ENCODE measurements at regions not wholly inside any gene's neighbourhood (a gene's known extent, or its start where the extent isn't known, plus 50 kb on each side); places are given as distances from the start of the nearest gene placed in this dataset.

GRCh38 chr13:54357284-54357933 lies 1328.8 kb downstream of the OLFM4 start:
- TF ChIP-seq CTCF (IDR thresholded peaks at IDR 0.05) (no peak), POLR2A (IDR thresholded peaks at IDR 0.05) (no peak)

Data from thyroid gland (tissue), 4 donors.